HL-60 (cell line): ENCODE measurements at regions not wholly inside any gene's neighbourhood (a gene's known extent, or its start where the extent isn't known, plus 50 kb on each side); places are given as distances from the start of the nearest gene placed in this dataset.
"Not testable (repeated sequence)": the region's sequence is repeated elsewhere in the genome, so short reads cannot be mapped to it uniquely, and the experiment has no call there.

Experiments
- DNase-seq, 2 experiments: peaks; one replicate each; pipeline ENCODE4 v3.0.0-alpha.2; 2010 to 2020; ENCODE audit warnings: low read depth in 1 of 2, low spot score in 1 of 2
- H3K27ac ChIP-seq: fragments of 250-450 bp; sonication (Bioruptor Pico); replicated peaks from 2 replicates; pipeline ENCODE4 v1.5.1; 2020; ENCODE audit warnings: mild to moderate bottlenecking, moderate library complexity
- H3K27me3 ChIP-seq: fragments of 250-450 bp; sonication (Bioruptor Pico); 2 replicates; pipeline ENCODE4 v1.5.1; 2021; ENCODE audit warnings: mild to moderate bottlenecking, moderate library complexity; ENCODE audit not compliant: insufficient read depth, poor library complexity, severe bottlenecking
- H3K4me3 ChIP-seq: replicated peaks from 2 replicates; pipeline ENCODE4 v1.5.1; 2011; ENCODE audit warnings: mild to moderate bottlenecking, control low read depth, low read length; ENCODE audit not compliant: insufficient read depth
- GABPA ChIP-seq: IDR thresholded peaks from 2 replicates; pipeline ENCODE4 v1.6.1; 2012; ENCODE audit warnings: low read depth
- POLR2AphosphoS5 ChIP-seq: IDR thresholded peaks from 2 replicates; pipeline ENCODE4 v1.6.1; 2012; ENCODE audit warnings: low read depth
- SPI1 ChIP-seq: IDR thresholded peaks from 2 replicates; pipeline ENCODE4 v1.6.1; 2012; ENCODE audit warnings: low read depth, mild to moderate bottlenecking, borderline replicate concordance
- TF ChIP-seq, protein P1 (sequence below): IDR thresholded peaks from one replicate; pipeline ENCODE4 v1.5.1; 2011; ENCODE audit warnings: low read length, control low read depth, inconsistent platforms; ENCODE audit not compliant: insufficient read depth
- TF ChIP-seq, protein P2 (sequence below): IDR thresholded peaks from 2 replicates; pipeline ENCODE4 v1.6.1; 2012; ENCODE audit warnings: low read depth; ENCODE audit not compliant: insufficient replicate concordance

DNA sequence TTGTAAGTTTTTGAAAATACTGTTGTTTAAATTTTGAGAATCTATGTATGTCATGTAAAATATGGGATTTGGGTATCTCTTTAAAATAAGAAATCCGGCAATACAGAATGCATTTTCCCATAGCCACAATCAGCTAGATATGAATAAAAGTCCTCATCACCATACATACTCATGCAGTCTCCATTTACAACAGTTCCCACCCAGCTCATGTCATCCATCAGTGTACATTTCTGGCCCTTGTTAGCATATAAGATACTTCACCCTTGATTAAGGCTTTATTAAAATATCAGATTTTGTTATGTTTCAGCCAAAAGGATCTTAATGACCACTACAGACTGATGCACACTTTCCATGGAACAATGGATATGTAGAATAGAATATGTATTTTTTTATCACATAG, 218.0 kb downstream of the DPY19L2 start:
- DNase-seq, result no peak
- H3K4me3 ChIP-seq, result no peak overlapping the region
- TF ChIP-seq GABPA, result no peak
- TF ChIP-seq POLR2AphosphoS5, result no peak
- no peak for TF ChIP-seq SPI1
- TF ChIP-seq, protein P1, sequence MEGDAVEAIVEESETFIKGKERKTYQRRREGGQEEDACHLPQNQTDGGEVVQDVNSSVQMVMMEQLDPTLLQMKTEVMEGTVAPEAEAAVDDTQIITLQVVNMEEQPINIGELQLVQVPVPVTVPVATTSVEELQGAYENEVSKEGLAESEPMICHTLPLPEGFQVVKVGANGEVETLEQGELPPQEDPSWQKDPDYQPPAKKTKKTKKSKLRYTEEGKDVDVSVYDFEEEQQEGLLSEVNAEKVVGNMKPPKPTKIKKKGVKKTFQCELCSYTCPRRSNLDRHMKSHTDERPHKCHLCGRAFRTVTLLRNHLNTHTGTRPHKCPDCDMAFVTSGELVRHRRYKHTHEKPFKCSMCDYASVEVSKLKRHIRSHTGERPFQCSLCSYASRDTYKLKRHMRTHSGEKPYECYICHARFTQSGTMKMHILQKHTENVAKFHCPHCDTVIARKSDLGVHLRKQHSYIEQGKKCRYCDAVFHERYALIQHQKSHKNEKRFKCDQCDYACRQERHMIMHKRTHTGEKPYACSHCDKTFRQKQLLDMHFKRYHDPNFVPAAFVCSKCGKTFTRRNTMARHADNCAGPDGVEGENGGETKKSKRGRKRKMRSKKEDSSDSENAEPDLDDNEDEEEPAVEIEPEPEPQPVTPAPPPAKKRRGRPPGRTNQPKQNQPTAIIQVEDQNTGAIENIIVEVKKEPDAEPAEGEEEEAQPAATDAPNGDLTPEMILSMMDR, result no peak
- TF ChIP-seq, protein P2, sequence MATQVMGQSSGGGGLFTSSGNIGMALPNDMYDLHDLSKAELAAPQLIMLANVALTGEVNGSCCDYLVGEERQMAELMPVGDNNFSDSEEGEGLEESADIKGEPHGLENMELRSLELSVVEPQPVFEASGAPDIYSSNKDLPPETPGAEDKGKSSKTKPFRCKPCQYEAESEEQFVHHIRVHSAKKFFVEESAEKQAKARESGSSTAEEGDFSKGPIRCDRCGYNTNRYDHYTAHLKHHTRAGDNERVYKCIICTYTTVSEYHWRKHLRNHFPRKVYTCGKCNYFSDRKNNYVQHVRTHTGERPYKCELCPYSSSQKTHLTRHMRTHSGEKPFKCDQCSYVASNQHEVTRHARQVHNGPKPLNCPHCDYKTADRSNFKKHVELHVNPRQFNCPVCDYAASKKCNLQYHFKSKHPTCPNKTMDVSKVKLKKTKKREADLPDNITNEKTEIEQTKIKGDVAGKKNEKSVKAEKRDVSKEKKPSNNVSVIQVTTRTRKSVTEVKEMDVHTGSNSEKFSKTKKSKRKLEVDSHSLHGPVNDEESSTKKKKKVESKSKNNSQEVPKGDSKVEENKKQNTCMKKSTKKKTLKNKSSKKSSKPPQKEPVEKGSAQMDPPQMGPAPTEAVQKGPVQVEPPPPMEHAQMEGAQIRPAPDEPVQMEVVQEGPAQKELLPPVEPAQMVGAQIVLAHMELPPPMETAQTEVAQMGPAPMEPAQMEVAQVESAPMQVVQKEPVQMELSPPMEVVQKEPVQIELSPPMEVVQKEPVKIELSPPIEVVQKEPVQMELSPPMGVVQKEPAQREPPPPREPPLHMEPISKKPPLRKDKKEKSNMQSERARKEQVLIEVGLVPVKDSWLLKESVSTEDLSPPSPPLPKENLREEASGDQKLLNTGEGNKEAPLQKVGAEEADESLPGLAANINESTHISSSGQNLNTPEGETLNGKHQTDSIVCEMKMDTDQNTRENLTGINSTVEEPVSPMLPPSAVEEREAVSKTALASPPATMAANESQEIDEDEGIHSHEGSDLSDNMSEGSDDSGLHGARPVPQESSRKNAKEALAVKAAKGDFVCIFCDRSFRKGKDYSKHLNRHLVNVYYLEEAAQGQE, result no peak

DNA sequence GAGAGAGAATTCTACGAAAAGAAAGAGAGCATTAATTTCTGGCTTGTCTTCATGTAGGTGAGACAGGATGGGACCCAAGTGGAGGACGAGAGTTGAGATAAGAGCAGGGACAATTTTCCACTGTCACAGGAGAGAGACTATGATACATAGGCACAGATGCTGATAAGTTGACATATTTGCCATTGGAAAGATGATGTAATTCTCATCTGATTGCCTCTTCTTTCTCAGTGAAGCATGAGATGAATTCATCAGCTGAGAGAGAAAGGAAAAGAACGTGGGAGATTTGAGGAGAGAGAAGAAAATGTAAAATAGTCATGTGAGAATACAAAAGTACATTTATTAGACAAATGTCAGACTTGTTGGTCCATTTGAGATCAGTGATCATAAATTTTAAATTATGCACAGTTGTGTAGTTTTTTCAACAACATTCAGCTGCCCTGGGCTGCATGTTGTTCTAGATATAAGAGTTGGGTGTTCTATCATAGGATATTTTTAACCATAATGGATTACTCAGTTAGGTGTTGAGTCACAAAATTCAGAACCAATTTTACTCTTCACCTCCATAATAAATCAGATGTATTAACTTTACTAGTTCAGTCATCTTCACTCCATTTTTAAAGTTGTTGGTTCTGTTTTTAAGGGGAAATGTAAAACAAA, 222.9 kb downstream of the DPY19L2 start:
- H3K27me3 ChIP-seq, result no peaks in the 10 kb centered on the region
- no peak for DNase-seq
- no peak overlapping the region for H3K27ac ChIP-seq
- TF ChIP-seq GABPA (no peak), POLR2AphosphoS5 (no peak), SPI1 (no peak)
- TF ChIP-seq, protein P2, result no peak
- TF ChIP-seq, protein P1, result no peak
- H3K4me3 ChIP-seq, result no peak overlapping the region

More for the DNA sequence above, 218.0 kb downstream of the DPY19L2 start:
- no peak overlapping the region for H3K27ac ChIP-seq
- no peaks in the 10 kb centered on the region for H3K27me3 ChIP-seq

DNA sequence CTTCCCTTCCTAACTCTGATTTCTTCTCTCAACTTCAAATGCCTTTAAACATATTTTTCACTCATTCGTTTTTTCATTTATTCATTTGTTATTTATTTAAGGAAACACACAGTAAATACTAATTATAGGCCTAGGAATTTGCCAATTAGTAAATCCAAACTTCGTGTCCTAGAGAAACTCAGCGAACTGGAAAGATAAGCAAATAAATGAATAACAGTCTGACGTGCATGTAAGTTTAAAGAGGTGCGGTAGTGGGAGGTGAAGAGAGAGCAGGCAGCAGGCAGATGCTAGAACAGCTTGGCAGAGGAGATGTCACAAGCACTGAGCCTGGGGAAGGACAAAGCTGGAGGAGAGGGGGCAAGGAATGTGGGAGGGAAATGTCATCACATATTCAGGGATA, 228.2 kb downstream of the DPY19L2 start:
- Histone ChIP-seq H3K4me3 (no peak overlapping the region), H3K27me3 (no peaks in the 10 kb centered on the region), H3K27ac (no peak overlapping the region)
- TF ChIP-seq, protein P1, result no peak
- no peak for TF ChIP-seq POLR2AphosphoS5
- TF ChIP-seq, protein P2, result no peak
- no peak for TF ChIP-seq SPI1
- TF ChIP-seq GABPA, result no peak
- no peak for DNase-seq

DNA sequence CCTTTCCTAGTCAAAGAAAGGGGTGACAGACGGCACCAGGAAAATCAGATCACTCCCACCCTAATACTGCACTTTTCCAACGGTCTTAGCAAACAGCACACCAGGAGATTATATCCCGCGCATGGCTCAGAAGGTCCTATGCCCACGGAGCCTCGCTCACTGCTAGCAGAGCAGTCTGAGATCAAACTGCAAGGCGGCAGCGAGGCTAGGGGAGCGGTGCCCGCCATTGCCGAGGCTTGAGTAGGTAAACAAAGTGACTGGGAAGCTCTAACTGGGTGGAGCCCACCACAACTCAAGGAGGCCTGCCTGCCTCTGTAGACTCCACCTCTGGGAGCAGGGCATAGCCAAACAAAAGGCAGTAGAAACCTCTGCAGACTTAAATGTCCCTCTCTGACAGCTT, 233.9 kb downstream of the DPY19L2 start:
- H3K27ac ChIP-seq, H3K27me3 ChIP-seq, DNase-seq, H3K4me3 ChIP-seq: not testable (repeated sequence)

DNA sequence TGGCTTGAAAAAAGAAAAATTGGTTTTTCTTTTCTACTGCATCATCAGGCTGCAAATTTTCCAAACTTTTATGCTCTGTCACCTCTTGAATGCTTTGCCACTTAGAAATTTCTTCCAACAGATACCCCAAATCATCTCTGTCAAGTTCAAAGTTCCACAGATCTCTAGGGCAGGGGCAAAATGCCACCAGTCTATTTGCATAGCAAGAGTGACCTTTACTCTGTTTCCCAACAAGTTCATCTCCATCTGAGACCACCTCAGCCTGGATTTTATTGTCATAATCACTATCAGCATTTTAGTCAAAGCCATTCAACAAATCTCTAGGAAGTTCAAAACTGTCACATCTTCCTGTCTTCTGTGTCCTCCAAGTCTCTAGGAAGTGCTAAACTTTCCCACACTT, 240.3 kb downstream of the DPY19L2 start:
- H3K4me3 ChIP-seq, H3K27ac ChIP-seq, H3K27me3 ChIP-seq, DNase-seq: not testable (repeated sequence)

DNA sequence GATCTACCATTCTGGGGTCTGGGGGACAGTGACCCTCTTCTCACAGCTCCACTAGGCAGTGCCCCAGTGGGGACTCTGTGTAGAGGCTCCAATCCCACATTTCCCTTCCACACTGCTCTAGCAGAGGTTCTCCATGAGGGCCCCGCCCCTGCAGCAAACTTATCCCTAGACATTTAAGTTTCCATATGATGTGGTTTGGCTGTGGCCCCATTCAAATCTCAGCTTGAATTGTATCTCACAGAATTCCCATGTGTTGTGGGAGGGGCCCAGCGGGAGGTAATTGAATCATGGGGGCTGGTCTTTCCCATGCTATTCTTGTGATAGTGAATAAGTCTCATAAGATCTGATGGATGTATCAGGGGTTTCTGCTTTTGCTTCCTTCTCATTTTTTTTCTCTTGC, 241.3 kb downstream of the DPY19L2 start:
- DNase-seq, H3K4me3 ChIP-seq, H3K27ac ChIP-seq, H3K27me3 ChIP-seq: not testable (repeated sequence)
